GM21528 (cell line): ENCODE measurements at regions not wholly inside any gene's neighbourhood (a gene's known extent, or its start where the extent isn't known, plus 50 kb on each side); places are given as distances from the start of the nearest gene placed in this dataset.

ENCODE experiments used
- ATAC-seq: cut with Tn5 transposase; IDR thresholded peaks from one replicate; pipeline ENCODE4 v1.9.1; 2021; ENCODE audit warnings: mild to moderate bottlenecking, moderate library complexity; ENCODE audit not compliant: unreplicated experiment, low FRiP score

- ATAC-seq = no peak
Measured at GRCh38 chr5:68468322-68468721, 252.8 kb downstream of the PIK3R1 start.

GRCh38 chr5:68475476-68475983, 260.0 kb downstream of the PIK3R1 start:
- no peak for ATAC-seq

- no peak for ATAC-seq
Measured at GRCh38 chr5:68476854-68477253, 261.3 kb downstream of the PIK3R1 start.

GRCh38 chr5:68478301-68479095, 262.9 kb downstream of the PIK3R1 start:
- ATAC-seq = no peak

GRCh38 chr5:68479524-68479923, 264.0 kb downstream of the PIK3R1 start:
- ATAC-seq = no peak

GRCh38 chr5:68480335-68480940, 264.9 kb downstream of the PIK3R1 start:
- ATAC-seq = no peak

- no peak for ATAC-seq
Measured at GRCh38 chr5:68482199-68482598, 266.6 kb downstream of the PIK3R1 start.

GRCh38 chr5:68484307-68485068, 268.9 kb downstream of the PIK3R1 start:
- ATAC-seq = no peak

- ATAC-seq = no peak
Measured at GRCh38 chr5:68489556-68489955, 274.0 kb downstream of the PIK3R1 start.

GRCh38 chr5:68490406-68490805, 274.9 kb downstream of the PIK3R1 start:
- no peak for ATAC-seq

- ATAC-seq = no peak
Measured at GRCh38 chr5:68494771-68495170, 279.2 kb downstream of the PIK3R1 start.

- ATAC-seq = no peak
Measured at GRCh38 chr5:68499987-68500386, 284.4 kb downstream of the PIK3R1 start.

- no peak for ATAC-seq
Measured at GRCh38 chr5:68500813-68501212, 285.3 kb downstream of the PIK3R1 start.

GRCh38 chr5:68502531-68502930, 287.0 kb downstream of the PIK3R1 start:
- no peak for ATAC-seq

GRCh38 chr5:68504306-68504705, 288.8 kb downstream of the PIK3R1 start:
- no peak for ATAC-seq

GRCh38 chr5:68505917-68506860, 290.6 kb downstream of the PIK3R1 start:
- ATAC-seq = no peak

GRCh38 chr5:68515514-68515913, 300.0 kb downstream of the PIK3R1 start:
- ATAC-seq = no peak

GRCh38 chr5:68518286-68518685, 302.7 kb downstream of the PIK3R1 start:
- ATAC-seq = no peak

- no peak for ATAC-seq
Measured at GRCh38 chr5:68519143-68519542, 303.6 kb downstream of the PIK3R1 start.

GRCh38 chr5:68521776-68522175, 306.2 kb downstream of the PIK3R1 start:
- ATAC-seq = no peak
